ENCODE measurements at regions not wholly inside any gene's neighbourhood (a gene's known extent, or its start where the extent isn't known, plus 50 kb on each side); places are given as distances from the start of the nearest gene placed in this dataset.

DNA sequence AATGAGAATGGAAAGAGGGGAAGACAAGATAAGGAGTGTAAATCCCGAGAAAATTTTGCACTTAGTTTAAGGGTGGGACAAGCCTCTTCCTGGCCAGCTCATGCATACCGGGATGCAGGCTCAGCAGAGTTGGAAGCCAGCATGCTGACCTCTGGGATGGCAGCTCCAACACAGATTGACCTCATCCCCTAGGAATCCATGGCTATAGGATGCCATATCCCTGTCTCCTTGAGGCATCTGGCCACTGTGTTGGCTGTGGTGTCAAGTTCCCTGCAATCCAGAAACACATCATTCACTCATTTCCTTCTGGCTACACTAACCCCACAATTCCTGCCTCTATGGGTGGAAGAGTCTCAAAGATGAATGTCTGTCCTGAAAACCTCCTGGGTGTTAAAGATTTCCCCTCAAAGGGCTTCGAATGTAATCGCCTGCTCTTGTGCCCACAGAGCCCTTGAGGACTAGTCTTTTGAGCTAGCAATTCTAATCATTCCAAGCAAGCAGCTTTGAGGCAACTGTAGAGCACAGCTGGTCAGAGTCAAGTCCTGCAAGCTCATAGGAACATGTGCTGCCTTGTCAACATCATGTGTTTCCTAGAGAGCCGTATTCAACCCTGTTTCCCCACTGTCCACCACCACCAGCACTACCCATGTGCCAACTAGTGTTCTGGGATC lies 141.4 kb downstream of the PMP22 start:
- H3K36me3 ChIP-seq (ENCODE audit: control insufficient read depth, insufficient read depth, low read length): no peaks in the 10 kb centered on the region
- no peak for DNase-seq (ENCODE audit: extremely low read depth, insufficient read length)
- TF ChIP-seq, protein P1, sequence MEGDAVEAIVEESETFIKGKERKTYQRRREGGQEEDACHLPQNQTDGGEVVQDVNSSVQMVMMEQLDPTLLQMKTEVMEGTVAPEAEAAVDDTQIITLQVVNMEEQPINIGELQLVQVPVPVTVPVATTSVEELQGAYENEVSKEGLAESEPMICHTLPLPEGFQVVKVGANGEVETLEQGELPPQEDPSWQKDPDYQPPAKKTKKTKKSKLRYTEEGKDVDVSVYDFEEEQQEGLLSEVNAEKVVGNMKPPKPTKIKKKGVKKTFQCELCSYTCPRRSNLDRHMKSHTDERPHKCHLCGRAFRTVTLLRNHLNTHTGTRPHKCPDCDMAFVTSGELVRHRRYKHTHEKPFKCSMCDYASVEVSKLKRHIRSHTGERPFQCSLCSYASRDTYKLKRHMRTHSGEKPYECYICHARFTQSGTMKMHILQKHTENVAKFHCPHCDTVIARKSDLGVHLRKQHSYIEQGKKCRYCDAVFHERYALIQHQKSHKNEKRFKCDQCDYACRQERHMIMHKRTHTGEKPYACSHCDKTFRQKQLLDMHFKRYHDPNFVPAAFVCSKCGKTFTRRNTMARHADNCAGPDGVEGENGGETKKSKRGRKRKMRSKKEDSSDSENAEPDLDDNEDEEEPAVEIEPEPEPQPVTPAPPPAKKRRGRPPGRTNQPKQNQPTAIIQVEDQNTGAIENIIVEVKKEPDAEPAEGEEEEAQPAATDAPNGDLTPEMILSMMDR (IDR thresholded peaks at IDR 0.05; ENCODE audit: insufficient read depth, low read length, poor library complexity, severe bottlenecking): no peak
- no peaks in the 10 kb centered on the region for H3K27me3 ChIP-seq (replicated peaks; ENCODE audit: control insufficient read depth, insufficient read depth, low read length)
- no peak overlapping the region for H3K4me3 ChIP-seq (replicated peaks; ENCODE audit: low read depth, low read length)

DNA sequence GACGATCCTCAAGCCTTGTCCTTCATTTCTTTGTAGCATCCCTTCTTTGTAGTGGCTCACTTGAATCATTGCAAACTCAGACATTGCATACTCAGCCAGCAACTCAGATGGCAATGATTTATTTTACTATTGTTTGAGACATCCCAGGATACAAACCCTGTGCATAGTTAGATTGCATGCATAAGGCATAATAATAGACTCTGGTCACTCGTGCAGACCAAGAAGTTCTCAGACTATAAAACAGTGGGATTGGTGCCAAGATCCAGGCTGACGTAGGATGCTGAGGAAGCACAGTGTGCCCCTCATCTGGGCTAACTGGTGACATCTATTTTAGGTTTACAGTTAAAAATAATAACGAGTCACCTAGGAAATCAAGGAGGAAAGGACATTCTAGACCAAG lies 142.3 kb downstream of the PMP22 start:
- no peaks in the 10 kb centered on the region for H3K36me3 ChIP-seq (ENCODE audit: control insufficient read depth, insufficient read depth, low read length)
- TF ChIP-seq, protein P1 (IDR thresholded peaks at IDR 0.05; ENCODE audit: insufficient read depth, low read length, poor library complexity, severe bottlenecking): no peak
- no peak overlapping the region for H3K4me3 ChIP-seq (replicated peaks; ENCODE audit: low read depth, low read length)
- no peaks in the 10 kb centered on the region for H3K27me3 ChIP-seq (replicated peaks; ENCODE audit: control insufficient read depth, insufficient read depth, low read length)
- no peak for DNase-seq (ENCODE audit: extremely low read depth, insufficient read length)

DNA sequence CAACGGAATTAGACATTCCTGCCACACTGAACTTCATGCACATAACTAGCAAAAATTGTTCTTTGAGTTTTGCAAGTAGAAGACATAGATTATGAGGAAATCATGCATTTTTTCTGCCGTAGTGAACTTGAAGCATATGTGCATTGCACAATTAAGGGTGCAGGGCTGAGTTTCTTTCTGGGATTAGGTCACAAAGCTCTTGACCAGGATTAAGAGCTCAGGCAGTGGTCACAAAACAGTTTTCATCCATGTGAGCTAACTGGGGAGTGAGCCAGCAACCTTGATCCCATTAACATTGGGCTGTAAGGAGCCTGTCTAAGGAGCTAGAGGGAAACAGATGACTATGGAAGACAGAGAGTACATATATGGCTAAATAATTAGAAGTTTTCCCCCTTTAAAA lies 143.7 kb downstream of the PMP22 start:
- TF ChIP-seq, protein P1 (IDR thresholded peaks at IDR 0.05; ENCODE audit: insufficient read depth, low read length, poor library complexity, severe bottlenecking): no peak
- no peaks in the 10 kb centered on the region for H3K36me3 ChIP-seq (ENCODE audit: control insufficient read depth, insufficient read depth, low read length)
- no peaks in the 10 kb centered on the region for H3K27me3 ChIP-seq (replicated peaks; ENCODE audit: control insufficient read depth, insufficient read depth, low read length)
- H3K4me3 ChIP-seq (replicated peaks; ENCODE audit: low read depth, low read length): no peak overlapping the region
- no peak for DNase-seq (ENCODE audit: extremely low read depth, insufficient read length)

DNA sequence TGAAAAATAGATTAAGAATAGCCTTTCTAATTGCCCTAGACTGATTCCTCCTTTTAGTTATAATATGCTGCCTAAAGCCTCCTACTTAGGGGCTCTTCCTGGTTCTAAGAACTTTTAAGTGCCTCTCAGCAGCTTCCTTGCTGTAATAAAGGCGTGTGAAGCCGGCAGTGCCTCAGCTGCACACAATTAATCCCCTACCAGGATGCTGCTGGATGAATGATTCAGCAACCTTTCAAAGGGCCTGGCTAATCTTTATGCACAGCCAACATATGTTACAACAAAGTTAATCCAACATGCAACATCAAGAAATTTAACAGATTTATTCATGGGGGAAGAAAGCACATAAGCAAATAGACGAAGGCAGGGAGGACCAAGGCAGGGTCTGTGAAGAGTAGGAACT lies 145.2 kb downstream of the PMP22 start:
- Histone ChIP-seq H3K36me3 (ENCODE audit: control insufficient read depth, insufficient read depth, low read length) (no peaks in the 10 kb centered on the region), H3K4me3 (replicated peaks; ENCODE audit: low read depth, low read length) (no peak overlapping the region), H3K27me3 (replicated peaks; ENCODE audit: control insufficient read depth, insufficient read depth, low read length) (no peaks in the 10 kb centered on the region)
- TF ChIP-seq, protein P1 (IDR thresholded peaks at IDR 0.05; ENCODE audit: insufficient read depth, low read length, poor library complexity, severe bottlenecking): no peak
- no peak for DNase-seq (ENCODE audit: extremely low read depth, insufficient read length)

DNA sequence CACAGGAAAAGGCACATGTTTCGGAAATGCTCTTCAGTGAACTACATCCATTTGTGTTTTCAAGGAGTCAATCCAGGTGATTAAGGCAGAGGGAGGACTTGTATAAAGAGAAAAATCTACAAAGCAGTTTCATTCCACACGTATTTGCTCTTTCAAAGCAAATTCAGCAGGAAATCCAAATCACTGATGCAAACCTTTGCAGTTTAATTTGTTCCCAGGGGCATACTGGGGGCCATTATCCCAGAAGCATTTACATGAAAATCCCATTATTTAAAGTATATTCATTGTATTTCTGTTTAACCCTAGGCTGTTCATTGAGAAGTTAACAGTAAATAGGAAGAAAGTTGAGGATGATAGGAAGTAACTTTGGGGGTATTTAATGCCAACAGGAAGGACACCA lies 147.9 kb downstream of the PMP22 start:
- no peaks in the 10 kb centered on the region for H3K36me3 ChIP-seq (ENCODE audit: control insufficient read depth, insufficient read depth, low read length)
- TF ChIP-seq, protein P1 (IDR thresholded peaks at IDR 0.05; ENCODE audit: insufficient read depth, low read length, poor library complexity, severe bottlenecking): no peak
- no peak for DNase-seq (ENCODE audit: extremely low read depth, insufficient read length)
- H3K27me3 ChIP-seq (replicated peaks; ENCODE audit: control insufficient read depth, insufficient read depth, low read length): no peaks in the 10 kb centered on the region
- no peak overlapping the region for H3K4me3 ChIP-seq (replicated peaks; ENCODE audit: low read depth, low read length)
